Parathyroid adenoma (tissue), 2 donors: ENCODE measurements at regions not wholly inside any gene's neighbourhood (a gene's known extent, or its start where the extent isn't known, plus 50 kb on each side); places are given as distances from the start of the nearest gene placed in this dataset.

Experiments used
- H2AFZ ChIP-seq: fragments of 300-600 bp; sonication (generic); one replicate; pipeline ENCODE4 v1.7.0; 2017; ENCODE audit warnings: antibody characterized with exemption, mild to moderate bottlenecking
- H3K27ac ChIP-seq: fragments of 300-600 bp; sonication (generic); one replicate; pipeline ENCODE4 v1.7.0; 2017
- H3K27me3 ChIP-seq: fragments of 300-600 bp; sonication (generic); one replicate; pipeline ENCODE4 v1.7.0; 2017; ENCODE audit warnings: low read length; ENCODE audit not compliant: control insufficient read depth, insufficient read depth
- H3K36me3 ChIP-seq: fragments of 300-600 bp; sonication (generic); one replicate; pipeline ENCODE4 v1.7.0; 2017; ENCODE audit warnings: low read length; ENCODE audit not compliant: control insufficient read depth, insufficient read depth
- H3K4me1 ChIP-seq: fragments of 300-600 bp; sonication (generic); one replicate; pipeline ENCODE4 v1.7.0; 2017; ENCODE audit warnings: control low read depth
- H3K4me2 ChIP-seq: fragments of 300-600 bp; sonication (generic); one replicate; pipeline ENCODE4 v1.7.0; 2017; ENCODE audit warnings: low read length
- H3K4me3 ChIP-seq: fragments of 300-600 bp; sonication (generic); one replicate; pipeline ENCODE4 v1.7.0; 2017; ENCODE audit warnings: low read depth, low read length
- H3K79me2 ChIP-seq: fragments of 300-600 bp; sonication (generic); one replicate; pipeline ENCODE4 v1.7.0; 2017; ENCODE audit warnings: control low read depth
- H3K9ac ChIP-seq: fragments of 300-600 bp; sonication (generic); one replicate; pipeline ENCODE4 v1.7.0; 2017; ENCODE audit warnings: mild to moderate bottlenecking
- H3K9me3 ChIP-seq: fragments of 300-600 bp; sonication (generic); one replicate; pipeline ENCODE4 v1.7.0; 2017; ENCODE audit warnings: low read length; ENCODE audit not compliant: control insufficient read depth
- CTCF ChIP-seq: fragments of 300-600 bp; sonication (generic); IDR thresholded peaks from one replicate; pipeline ENCODE4 v1.7.0; 2017; ENCODE audit warnings: antibody characterized with exemption, mild to moderate bottlenecking
- donor health status: primary hyperparathyroidism.

- H3K4me3 ChIP-seq = no peak overlapping the region
- H2AFZ ChIP-seq = no peak overlapping the region
- no peak overlapping the region for H3K27ac ChIP-seq
- H3K4me1 ChIP-seq = no peaks in the 10 kb centered on the region
- no peak overlapping the region for H3K9ac ChIP-seq
- no peak for TF ChIP-seq CTCF
- H3K27me3 ChIP-seq = no peaks in the 10 kb centered on the region
- H3K79me2 ChIP-seq = no peaks in the 10 kb centered on the region
- H3K4me2 ChIP-seq = no peak overlapping the region
- no peaks in the 10 kb centered on the region for H3K9me3 ChIP-seq
- H3K36me3 ChIP-seq = no peaks in the 10 kb centered on the region
Measured at GRCh38 chr3:197353001-197353866, 54.8 kb upstream of the DLG1 start.

DNA sequence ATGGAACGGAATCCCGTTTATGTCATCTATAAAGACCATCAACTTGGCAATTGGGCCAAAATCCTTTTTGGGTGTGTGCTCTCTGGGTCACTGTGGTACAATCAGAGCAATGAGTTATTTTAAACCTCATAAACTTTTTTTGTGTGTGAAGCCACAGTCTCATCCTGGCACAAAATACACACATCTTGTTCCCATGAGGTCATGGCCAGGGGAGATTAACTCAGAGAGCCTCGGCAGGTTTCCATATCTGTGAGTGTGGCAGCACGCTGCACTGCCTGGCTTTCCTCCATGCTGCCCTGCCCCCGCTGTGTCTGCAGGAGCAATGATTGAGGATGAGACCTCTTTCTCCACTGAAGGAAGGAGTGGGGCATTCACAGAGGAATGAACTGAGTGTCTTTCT, 54.0 kb upstream of the DLG1 start:
- Histone ChIP-seq H3K9me3 (no peaks in the 10 kb centered on the region), H3K36me3 (no peaks in the 10 kb centered on the region)

DNA sequence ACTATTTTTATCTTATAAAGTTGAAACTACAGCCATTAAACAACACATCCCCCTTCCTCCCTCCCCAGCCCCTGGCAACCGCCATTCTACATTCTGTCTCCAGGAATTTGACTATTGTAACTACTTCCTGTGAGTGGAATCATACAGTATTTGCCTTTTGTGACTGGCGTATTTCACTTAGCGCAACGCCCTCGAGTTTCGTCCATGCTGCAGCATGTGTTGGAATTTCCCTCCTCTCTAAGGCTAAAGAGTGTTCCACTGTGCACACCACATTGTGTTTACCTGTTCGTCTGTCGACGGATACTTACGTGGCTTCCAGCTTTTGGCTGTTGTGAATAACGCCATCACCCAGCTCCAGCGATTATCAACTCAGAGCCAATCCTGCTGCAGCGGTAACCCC, 52.0 kb upstream of the DLG1 start:
- Histone ChIP-seq H3K36me3 (no peaks in the 10 kb centered on the region), H3K4me3 (no peak overlapping the region), H3K9me3 (no peaks in the 10 kb centered on the region), H3K27ac (no peak overlapping the region), H3K9ac (no peak overlapping the region), H3K4me2 (no peak overlapping the region), H3K79me2 (no peaks in the 10 kb centered on the region), H3K27me3 (no peaks in the 10 kb centered on the region), H2AFZ (no peak overlapping the region), H3K4me1 (no peaks in the 10 kb centered on the region)
- TF ChIP-seq CTCF = no peak

More for the DNA sequence above, 54.0 kb upstream of the DLG1 start:
- no peak overlapping the region for H2AFZ ChIP-seq
- no peaks in the 10 kb centered on the region for H3K79me2 ChIP-seq
- no peaks in the 10 kb centered on the region for H3K4me1 ChIP-seq
- TF ChIP-seq CTCF = no peak
- no peak overlapping the region for H3K4me2 ChIP-seq
- no peak overlapping the region for H3K27ac ChIP-seq
- no peak overlapping the region for H3K9ac ChIP-seq
- H3K27me3 ChIP-seq = no peaks in the 10 kb centered on the region
- H3K4me3 ChIP-seq = no peak overlapping the region

DNA sequence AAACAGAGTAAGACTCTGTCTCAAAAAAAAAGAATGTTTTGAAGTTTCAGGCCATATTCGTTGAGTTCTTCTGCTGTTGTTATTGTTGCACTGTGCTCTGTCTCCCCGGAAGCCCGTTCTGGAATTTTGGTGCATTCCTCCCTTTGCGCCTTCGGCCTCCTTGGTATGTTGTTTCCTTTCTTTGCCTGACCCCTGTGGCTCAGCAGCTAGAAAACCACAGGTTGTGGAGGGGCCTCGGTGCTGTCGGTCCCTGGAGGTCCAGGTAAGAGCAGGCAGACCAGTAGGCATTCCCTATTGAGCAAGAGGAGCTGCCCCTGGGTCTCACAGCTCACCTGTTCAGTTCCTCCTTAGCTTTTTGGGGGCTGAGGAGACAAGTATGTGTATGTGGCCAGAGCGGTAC, 51.0 kb upstream of the DLG1 start:
- Histone ChIP-seq H3K4me1 (no peaks in the 10 kb centered on the region), H3K27me3 (no peaks in the 10 kb centered on the region), H3K9ac (no peak overlapping the region), H3K9me3 (no peaks in the 10 kb centered on the region), H3K4me2 (no peak overlapping the region), H2AFZ (no peak overlapping the region), H3K36me3 (no peaks in the 10 kb centered on the region), H3K4me3 (no peak overlapping the region), H3K27ac (no peak overlapping the region), H3K79me2 (no peaks in the 10 kb centered on the region)
- TF ChIP-seq CTCF = no peak
